WTC11 (cell line): ENCODE measurements at regions not wholly inside any gene's neighbourhood (a gene's known extent, or its start where the extent isn't known, plus 50 kb on each side); places are given as distances from the start of the nearest gene placed in this dataset.

Experiments used
- CTCF ChIP-seq: fragments of 200-600 bp; IDR thresholded peaks from 2 replicates; pipeline ENCODE4 v1.8.0; 2022; ENCODE audit warnings: antibody characterized with exemption
- SMAD3 ChIP-seq: sonication (generic); formaldehyde crosslinking; IDR thresholded peaks from 2 replicates; pipeline ENCODE4 v1.8.0; 2022; ENCODE audit warnings: missing genetic modification reagents, mild to moderate bottlenecking, borderline replicate concordance

GRCh38 chr6:121917263-121917829, 481.9 kb downstream of the GJA1 start:
- TF ChIP-seq SMAD3 (CRISPR knock-in tag) (no peak), CTCF (no peak)
